GM18873 (cell line): ENCODE measurements at regions not wholly inside any gene's neighbourhood (a gene's known extent, or its start where the extent isn't known, plus 50 kb on each side); places are given as distances from the start of the nearest gene placed in this dataset.

Experiments used
- ATAC-seq: cut with Tn5 transposase; IDR thresholded peaks from one replicate; pipeline ENCODE4 v1.9.1; 2021; ENCODE audit warnings: mild to moderate bottlenecking, moderate library complexity, moderate number of reproducible peaks; ENCODE audit not compliant: unreplicated experiment, low FRiP score

DNA sequence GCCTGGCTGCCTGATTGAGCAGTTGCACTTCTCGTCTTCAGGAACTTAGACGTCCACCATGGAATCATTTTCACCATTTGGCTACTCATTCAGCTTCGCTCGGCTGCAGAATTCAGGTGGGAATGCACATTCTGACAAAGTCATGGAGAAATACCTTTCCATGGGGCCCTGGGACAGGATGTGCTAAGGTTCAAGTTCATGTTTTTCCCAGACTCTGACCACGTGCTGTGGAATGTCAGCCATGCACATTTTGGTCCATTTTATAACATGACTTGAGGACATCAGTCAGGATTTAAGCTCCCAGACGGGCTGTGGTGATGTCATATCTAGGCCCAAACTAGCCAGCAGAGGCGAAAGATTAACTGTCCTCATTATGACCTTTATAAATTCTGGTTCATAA lies 205.3 kb downstream of the TBXT start:
- no peak for ATAC-seq

- no peak for ATAC-seq
Observed at GRCh38 chr6:165961233-165961632, 206.4 kb downstream of the TBXT start.

DNA sequence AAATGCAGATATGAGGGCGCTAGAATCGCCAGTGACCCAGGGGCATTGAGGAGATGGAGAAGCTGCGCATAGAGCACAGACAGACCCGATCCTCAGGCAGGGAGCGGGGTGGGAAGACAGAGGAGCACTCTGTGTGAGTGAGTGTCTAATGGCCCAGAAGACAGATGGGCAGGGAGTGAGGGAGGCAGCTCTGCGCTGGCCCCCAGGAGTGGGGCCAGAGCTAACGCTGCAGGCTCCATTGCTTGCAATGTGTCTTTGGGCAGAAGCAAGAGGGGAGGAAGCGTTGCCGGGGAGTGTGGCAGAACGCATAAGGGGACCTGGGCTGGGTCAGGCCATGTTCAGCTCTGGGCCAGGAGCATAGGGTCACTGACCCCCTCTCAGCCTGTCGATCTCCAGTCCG lies 207.0 kb downstream of the TBXT start:
- no peak for ATAC-seq

DNA sequence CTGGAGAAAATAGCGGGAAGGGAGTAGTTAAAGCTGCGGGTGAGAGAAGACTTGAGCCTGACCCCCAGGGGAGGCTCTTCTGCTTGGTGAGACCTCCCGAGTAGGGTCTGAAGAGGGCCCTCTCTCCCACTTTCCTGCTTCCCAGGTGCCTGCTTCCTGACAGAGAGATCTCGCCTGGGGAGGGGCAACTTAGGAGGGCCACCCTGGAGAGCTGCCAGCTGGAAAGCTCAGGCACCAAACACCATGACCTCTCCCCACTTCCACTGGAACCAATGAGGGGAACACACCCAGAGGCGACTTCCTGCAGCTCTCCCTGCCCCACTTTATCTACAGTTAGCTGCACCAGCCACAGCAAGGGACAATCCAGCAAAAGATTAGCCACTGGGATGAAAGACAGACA lies 208.0 kb downstream of the TBXT start:
- ATAC-seq: no peak

- no peak for ATAC-seq
Observed at GRCh38 chr6:165956874-165957273, 210.8 kb downstream of the TBXT start.

DNA sequence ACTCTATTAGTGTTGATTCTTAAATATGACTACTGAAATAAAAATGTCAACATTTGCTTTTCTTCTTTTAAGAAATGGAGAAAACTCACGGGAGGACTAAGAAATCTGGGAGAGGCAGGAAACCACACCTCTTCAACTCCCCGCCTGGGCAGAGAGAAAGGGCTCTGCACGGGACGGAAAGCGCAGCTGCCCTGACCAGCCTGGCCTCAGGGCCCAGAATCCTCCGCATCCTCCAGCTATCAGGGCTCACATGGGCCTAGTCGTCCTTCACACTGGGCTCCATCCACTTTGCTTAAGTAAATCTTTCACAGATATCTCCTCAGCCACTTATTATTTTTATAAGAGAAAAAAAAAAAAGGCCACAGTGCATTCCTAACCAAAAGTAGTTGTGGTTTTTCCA lies 215.1 kb downstream of the TBXT start:
- no peak for ATAC-seq

- ATAC-seq: no peak
Observed at GRCh38 chr6:165950316-165950715, 217.3 kb downstream of the TBXT start.

DNA sequence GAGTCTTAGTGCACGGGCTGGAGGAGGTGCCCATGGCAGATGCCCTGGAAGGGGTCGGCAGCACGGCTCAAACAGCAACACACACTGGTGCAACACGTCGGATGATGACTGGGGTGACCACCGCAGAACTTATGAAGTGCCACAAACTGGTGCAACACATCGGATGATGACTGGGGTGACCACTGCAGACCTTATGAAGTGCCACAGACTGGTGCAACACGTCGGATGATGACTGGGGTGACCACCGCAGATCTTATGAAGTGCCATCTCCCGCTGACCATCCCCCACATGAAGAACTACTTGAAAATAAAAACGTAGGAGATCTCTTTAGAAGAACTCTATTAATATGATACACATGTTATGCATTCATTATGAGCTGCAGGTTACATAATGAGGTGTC lies 218.3 kb downstream of the TBXT start:
- no peak for ATAC-seq

DNA sequence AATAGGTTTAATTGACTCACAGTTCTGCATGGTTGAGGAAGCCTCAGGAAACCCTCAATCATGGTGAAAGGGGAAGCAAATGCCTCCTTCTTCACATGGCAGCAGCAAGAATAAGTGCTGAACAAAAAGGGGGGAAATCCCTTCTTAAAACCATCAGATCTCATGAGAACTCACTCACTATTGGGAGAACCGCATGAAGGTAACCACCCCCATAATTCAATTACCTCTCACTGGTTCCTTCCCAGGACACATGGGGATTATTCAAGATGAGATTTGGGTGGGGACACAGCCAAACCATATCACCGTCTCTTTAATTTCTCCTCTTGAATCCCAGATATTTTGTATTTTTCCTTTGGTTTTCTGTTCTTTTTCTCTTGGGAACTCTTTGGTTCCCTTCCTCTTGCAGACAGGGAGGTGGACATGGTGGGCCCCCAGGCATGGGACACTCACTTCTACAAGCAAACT lies 223.6 kb downstream of the TBXT start:
- no peak for ATAC-seq

GRCh38 chr6:165941786-165942185 lies 225.9 kb downstream of the TBXT start:
- no peak for ATAC-seq

DNA sequence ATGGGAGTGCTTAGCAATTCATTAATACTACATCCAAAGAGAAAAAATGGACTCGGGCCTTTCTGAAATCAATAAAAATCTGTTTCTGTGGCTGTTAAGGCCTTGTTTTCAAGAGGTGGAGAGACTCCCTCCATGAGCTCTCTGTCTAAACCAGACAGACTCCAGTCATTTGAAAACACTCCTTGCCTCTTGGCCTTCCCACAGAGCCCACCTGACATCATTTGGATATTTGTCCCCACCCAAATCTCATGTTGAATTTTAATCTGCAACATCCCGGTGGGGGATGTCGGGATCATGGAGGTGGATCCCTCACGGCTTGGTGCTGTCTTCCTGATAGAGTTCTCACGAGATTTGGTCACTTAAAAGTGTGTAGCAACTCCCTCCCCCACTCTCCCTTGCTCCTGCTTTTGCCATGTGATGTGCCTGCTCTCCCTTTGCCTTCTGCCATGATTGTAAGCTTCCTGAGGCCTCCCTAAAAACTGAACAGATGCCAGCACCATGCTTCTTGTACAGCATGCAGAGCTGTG lies 226.3 kb downstream of the TBXT start:
- no peak for ATAC-seq

GRCh38 chr6:165940366-165940765 lies 227.3 kb downstream of the TBXT start:
- no peak for ATAC-seq

DNA sequence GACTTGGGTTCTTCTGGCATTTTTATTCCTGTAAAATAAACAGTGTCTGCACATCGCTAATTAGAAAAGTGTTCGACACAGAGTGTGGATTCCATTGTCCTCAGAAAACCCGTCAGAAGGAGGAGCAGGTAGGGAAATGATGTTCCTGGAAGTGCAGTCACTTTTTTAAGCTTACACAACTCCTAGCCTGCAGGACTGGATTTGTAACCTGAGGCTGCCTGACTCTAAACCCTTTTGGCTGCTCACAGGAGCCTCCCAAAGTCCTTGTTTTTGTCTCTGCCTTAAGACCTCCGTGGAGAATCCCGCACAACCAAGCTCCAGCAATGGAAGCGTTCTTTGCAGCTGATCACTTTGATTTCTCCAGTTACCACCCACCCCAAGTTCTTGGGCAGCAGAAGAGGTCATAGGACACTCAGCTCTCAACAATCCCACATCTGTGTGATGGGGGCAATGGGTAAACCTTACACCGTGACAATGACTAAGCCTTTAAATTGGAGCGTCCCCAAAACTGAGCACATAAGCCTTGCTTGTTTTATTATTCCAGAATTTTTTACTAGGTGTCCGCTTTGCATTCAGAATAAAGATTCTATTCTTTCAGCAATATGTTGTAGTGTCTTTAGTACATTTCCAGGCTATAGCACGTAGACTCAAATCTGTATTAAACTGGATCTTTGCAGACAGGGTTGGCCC lies 227.9 kb downstream of the TBXT start:
- ATAC-seq: no peak

DNA sequence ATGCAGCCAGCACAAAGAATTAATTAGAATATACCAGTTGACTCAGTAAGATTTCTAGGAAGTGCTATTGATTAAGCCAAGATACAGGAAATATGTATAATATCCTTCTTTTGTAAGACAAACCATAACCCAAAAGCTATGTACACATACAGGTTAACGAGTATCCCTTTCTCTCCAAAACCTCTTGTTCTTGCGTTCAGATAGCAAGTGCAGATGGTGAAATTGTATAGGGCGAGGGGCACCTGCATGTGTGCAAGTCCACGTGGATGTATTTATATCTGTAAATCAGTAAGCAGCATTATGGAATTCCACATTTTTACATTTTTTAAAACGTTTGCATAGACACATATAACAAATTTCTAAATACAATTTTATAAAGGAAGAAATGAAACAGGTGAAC lies 228.6 kb downstream of the TBXT start:
- ATAC-seq: no peak

DNA sequence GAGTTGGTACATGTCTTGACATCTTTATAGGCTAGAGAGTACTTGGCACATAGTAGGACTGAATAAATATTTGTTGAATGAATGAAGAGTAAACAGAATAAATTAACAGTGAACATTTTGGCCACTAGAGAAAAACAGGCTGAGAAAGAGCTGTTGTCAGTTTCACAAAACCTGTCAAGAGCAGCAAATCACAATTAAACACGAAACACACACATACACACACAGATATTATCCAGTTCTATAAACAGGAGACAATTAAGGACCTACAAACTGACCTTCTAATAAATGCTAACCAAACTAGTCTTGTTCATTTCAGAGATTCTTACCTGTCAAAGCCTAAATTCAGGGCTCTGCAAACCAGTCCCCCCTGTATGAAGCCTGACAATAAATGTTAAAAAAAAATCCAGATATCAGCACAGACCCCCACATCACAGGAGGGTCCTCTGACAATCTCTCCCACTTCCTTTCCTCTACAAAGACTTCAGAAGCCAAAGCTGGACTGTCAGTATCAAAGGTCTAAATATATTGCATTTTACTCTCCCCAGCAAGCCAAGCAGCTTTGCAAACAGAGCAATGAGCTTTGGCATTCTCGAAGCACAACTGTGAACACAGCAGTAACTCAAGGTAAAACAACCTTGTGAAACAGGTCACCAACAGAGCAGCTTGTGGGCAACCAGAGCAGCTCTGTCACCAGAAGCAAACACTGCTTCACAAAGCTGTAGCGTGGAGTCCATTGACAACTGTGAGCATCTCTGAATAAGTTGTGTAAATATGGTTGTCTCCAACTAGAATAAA lies 229.9 kb downstream of the TBXT start:
- no peak for ATAC-seq

- ATAC-seq: no peak
Observed at GRCh38 chr6:165936660-165937059, 231.0 kb downstream of the TBXT start.

DNA sequence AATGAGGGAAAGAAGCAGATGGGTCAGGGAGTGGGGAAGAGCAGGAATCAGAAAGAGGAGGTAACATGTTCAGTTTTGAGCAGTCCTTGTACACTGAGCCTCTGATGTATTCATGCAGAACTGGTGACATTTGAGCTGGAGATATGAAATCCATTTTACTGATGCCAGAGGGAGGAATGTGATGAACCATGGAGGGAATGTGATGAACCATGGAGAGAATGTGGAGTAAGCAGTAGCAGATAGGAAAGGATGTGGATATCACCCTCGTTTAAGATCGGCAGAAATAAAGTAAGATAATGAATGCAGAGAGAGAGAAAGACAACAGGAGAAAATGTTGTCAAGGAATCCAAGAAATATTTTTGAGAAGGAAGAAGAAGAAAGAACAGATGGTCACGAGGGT lies 231.6 kb downstream of the TBXT start:
- ATAC-seq: no peak

DNA sequence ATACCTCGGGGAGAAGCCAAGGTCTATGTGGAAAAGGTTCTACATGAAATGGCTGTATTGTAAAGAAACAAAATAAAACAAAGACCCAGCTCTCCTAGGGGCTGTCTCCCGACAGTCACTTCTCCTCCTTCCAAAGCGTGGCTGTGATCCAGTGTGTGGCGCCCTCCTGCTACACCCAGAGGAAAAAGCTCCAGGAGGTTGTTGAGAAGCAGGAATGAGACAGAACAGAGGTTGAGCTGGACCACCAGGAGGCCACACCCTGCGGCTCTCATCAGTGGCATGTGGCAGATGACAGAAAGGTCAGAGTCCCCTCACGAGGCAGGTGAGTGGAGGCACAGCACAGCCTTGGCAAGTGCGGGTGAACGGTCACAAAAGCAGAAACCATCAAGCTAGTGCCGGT lies 236.0 kb downstream of the TBXT start:
- no peak for ATAC-seq

GRCh38 chr6:165930668-165931214 lies 236.9 kb downstream of the TBXT start:
- no peak for ATAC-seq

GRCh38 chr6:165929607-165930006 lies 238.0 kb downstream of the TBXT start:
- ATAC-seq: no peak

DNA sequence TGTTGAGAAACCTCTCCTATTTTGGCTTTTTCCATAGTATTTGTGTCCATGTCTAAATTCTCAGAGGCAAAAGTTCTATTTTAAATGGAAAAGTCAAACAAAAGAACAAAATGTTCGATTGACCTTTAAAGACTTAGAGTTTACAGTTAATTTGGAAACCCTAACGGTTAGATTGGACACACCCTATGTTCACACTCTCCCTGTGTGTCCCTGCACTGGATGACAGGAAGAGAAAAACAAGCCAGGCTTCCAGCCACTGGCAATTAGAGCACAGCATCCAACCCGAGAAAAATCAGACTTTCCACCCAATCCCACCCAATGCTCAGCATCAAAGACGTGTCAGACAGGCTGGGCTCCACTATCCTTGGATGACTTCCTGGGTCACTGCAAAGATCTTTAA lies 241.3 kb downstream of the TBXT start:
- ATAC-seq: no peak
